ENCODE measurements at regions not wholly inside any gene's neighbourhood (a gene's known extent, or its start where the extent isn't known, plus 50 kb on each side); places are given as distances from the start of the nearest gene placed in this dataset.

DNA sequence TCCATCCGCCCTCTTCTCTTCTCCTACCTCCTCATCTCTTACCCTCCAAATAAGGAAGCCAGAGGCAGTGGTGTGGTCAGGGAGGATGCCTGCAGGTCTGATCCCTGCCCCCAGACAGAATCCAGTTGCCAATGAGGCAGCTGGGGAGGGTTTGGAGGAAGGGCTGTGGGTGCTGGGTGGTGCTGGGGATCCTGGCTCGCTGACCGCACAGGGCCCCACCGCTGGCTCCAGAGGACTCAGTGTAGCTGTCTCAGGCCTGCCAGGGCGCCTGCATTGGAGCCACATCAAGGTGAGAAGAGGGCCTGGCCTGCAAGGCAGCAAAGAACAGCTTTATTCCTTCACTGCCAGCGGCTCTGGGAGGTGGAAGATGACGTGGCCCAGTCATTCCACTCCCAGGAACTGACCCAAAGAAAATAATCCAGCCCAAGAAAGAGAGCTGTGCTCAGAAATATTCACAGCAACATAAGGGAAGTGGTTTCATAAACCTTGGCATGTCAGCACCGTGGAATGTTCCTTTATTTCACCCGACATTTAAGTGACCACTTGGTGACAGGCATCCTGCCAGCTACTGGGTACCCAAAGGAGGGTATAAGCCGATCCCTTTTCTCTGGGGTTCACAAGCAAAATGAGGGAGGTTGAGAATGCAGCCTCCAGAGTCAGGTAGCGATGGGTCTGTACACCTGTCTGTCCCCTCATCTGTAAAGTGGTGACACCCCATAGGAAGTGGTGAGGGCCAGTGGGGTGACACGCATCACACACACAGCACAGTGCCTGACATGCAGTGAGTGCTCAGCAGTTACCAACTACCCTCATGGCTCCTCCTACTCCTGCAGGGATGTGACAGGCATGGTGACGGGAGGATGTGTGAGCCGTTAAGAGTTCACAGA lies 125.1 kb downstream of the SNX5 start:
- H3K4me1 ChIP-seq (ENCODE audit: control insufficient read depth in 5 of 5, insufficient read depth in 5 of 5, low read length in 5 of 5) = peaks cover 0 to 30% (median 15%) of the 10 kb centered on the region in 5 donors
- DNase-seq (peak; percentile 67 to 82 (median 73)), ATAC-seq (ENCODE audit: insufficient read depth, low FRiP score) (peak; percentile 57)
- H3K9ac ChIP-seq (ENCODE audit: insufficient read depth in 1 of 2, low read length in 2 of 2) = no peak overlapping the region
- no peak overlapping the region for H3K4me3 ChIP-seq
- no peaks in the 10 kb centered on the region for H3K27me3 ChIP-seq (ENCODE audit: control insufficient read depth in 3 of 3, insufficient read depth in 3 of 3, low read length in 2 of 3)
- H3K36me3 ChIP-seq (ENCODE audit: control insufficient read depth in 4 of 4, insufficient read depth in 4 of 4, low read length in 4 of 4) = no peaks in the 10 kb centered on the region
- H3K9me3 ChIP-seq (ENCODE audit: control insufficient read depth in 4 of 4, insufficient read depth in 3 of 4, low read length in 3 of 4) = no peaks in the 10 kb centered on the region
- WGBS, 2 donors = 48 to 54% methylated on average over 14 of the region's 14 CpGs
- H3K27ac ChIP-seq (ENCODE audit: low read depth in 1 of 2, low read length in 1 of 2) = peak overlapping the region; percentile 10 to 88
- TF ChIP-seq CTCF (IDR thresholded peaks at IDR 0.05; ENCODE audit: control extremely low read depth, extremely low read depth) = no peak

DNA sequence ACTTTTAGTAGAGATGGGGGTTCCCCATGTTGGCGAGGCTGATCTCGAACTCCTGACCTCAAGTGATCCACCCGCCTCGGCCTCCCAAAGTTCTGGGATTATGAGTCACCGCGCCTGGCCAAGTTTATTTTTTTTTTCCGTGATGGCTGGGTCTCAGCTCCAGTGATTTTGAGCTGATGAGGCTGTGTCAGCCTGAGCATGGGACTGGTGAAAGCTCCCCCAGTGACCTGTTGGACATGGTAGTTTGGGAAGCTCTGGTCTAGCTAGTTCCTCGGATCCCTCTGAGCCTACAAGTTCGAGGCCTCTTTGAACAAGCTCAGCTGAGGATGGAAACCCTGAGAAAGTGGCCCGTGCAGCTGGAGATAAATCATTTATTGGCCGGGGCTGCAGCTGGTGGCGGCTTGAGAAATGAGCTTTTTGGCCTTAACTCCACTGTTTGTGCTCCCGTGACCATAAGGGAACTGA lies 126.8 kb downstream of the SNX5 start:
- H3K9me3 ChIP-seq (ENCODE audit: control insufficient read depth in 4 of 4, insufficient read depth in 3 of 4, low read length in 3 of 4) = no peaks in the 10 kb centered on the region
- peaks cover 4 to 36% (median 19%) of the 10 kb centered on the region in 5 donors for H3K4me1 ChIP-seq (ENCODE audit: control insufficient read depth in 5 of 5, insufficient read depth in 5 of 5, low read length in 5 of 5)
- ATAC-seq (ENCODE audit: insufficient read depth, low FRiP score) = no peak
- 73 to 83% methylated on average over 13 of the region's 13 CpGs for WGBS, 2 donors
- peak overlapping the region; percentile 6 to 36 for H3K27ac ChIP-seq (ENCODE audit: low read depth in 1 of 2, low read length in 1 of 2)
- H3K4me3 ChIP-seq = no peak overlapping the region
- no peak for TF ChIP-seq CTCF (IDR thresholded peaks at IDR 0.05; ENCODE audit: control extremely low read depth, extremely low read depth)
- no peaks in the 10 kb centered on the region for H3K36me3 ChIP-seq (ENCODE audit: control insufficient read depth in 4 of 4, insufficient read depth in 4 of 4, low read length in 4 of 4)
- H3K27me3 ChIP-seq (ENCODE audit: control insufficient read depth in 3 of 3, insufficient read depth in 3 of 3, low read length in 2 of 3) = no peaks in the 10 kb centered on the region
- peak; percentile 60 to 87 (median 74) for DNase-seq
- H3K9ac ChIP-seq (ENCODE audit: insufficient read depth in 1 of 2, low read length in 2 of 2) = no peak overlapping the region

DNA sequence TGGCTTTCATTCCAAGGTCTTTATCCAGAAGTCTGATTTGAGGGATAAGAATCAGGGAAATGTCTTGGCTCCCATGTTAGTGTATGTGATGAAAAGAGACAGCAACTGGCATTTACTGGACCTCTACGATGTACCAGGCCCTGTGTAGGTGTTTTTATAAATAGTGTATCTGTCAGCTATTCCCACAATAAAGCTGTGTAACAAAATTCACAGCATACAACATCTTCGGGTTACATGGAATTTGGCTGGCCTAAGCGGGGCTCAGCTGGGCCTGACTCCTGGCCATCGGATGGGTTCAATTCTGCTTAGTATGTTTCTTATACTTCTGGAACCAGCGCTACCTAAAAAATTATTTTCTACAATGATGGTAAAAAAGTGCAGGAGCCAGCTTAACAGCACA lies 128.2 kb downstream of the SNX5 start:
- WGBS, 2 donors = 85 to 98% methylated on average over 5 of the region's 5 CpGs
- H3K36me3 ChIP-seq (ENCODE audit: control insufficient read depth in 4 of 4, insufficient read depth in 4 of 4, low read length in 4 of 4) = no peaks in the 10 kb centered on the region

More for the DNA sequence above, 128.2 kb downstream of the SNX5 start:
- peaks cover 4 to 40% (median 21%) of the 10 kb centered on the region in 5 donors for H3K4me1 ChIP-seq (ENCODE audit: control insufficient read depth in 5 of 5, insufficient read depth in 5 of 5, low read length in 5 of 5)
- DNase-seq (no peak), ATAC-seq (ENCODE audit: insufficient read depth, low FRiP score) (no peak)
- H3K9me3 ChIP-seq (ENCODE audit: control insufficient read depth in 4 of 4, insufficient read depth in 3 of 4, low read length in 3 of 4) = no peaks in the 10 kb centered on the region
- H3K4me3 ChIP-seq = no peak overlapping the region
- no peak overlapping the region for H3K27ac ChIP-seq (ENCODE audit: low read depth in 1 of 2, low read length in 1 of 2)
- H3K27me3 ChIP-seq (ENCODE audit: control insufficient read depth in 3 of 3, insufficient read depth in 3 of 3, low read length in 2 of 3) = no peaks in the 10 kb centered on the region
- no peak overlapping the region for H3K9ac ChIP-seq (ENCODE audit: insufficient read depth in 1 of 2, low read length in 2 of 2)
- no peak for TF ChIP-seq CTCF (IDR thresholded peaks at IDR 0.05; ENCODE audit: control extremely low read depth, extremely low read depth)
